Chondrocyte (in vitro differentiated cells): ENCODE measurements at regions not wholly inside any gene's neighbourhood (a gene's known extent, or its start where the extent isn't known, plus 50 kb on each side); places are given as distances from the start of the nearest gene placed in this dataset.
A peak's percentile ranks its signal among the peaks of the same experiment; 100 is the strongest.

Source experiments
- DNase-seq: peaks from one replicate; pipeline ENCODE4 v3.0.0; 2021; ENCODE audit warnings: mixed read lengths, low spot score
- H3K27ac Mint-ChIP-seq: one replicate; pipeline ENCODE4 v1.8.0; 2021; ENCODE audit warnings: mild to moderate bottlenecking, moderate library complexity, mixed read lengths; ENCODE audit not compliant: unreplicated experiment
- H3K27me3 Mint-ChIP-seq: 2 replicates; pipeline ENCODE4 v1.8.0; 2021; ENCODE audit warnings: low read depth, mixed read lengths
- H3K36me3 Mint-ChIP-seq: 2 replicates; pipeline ENCODE4 v1.8.0; 2021; ENCODE audit warnings: low read depth, mixed read lengths
- H3K4me1 Mint-ChIP-seq: 2 replicates; pipeline ENCODE4 v1.8.0; 2021; ENCODE audit warnings: low read depth, mild to moderate bottlenecking, mixed read lengths
- H3K4me3 Mint-ChIP-seq: one replicate; pipeline ENCODE4 v1.8.0; 2021; ENCODE audit warnings: mild to moderate bottlenecking, moderate library complexity, mixed read lengths; ENCODE audit not compliant: unreplicated experiment
- H3K9me3 Mint-ChIP-seq: 2 replicates; pipeline ENCODE4 v1.8.0; 2021; ENCODE audit warnings: low read depth, mixed read lengths
- TF ChIP-seq, protein P1 (sequence below): fragments of 200-600 bp; sonication (generic); IDR thresholded peaks from 2 replicates; pipeline ENCODE4 v1.5.0; 2021; ENCODE audit warnings: antibody characterized with exemption, mild to moderate bottlenecking, moderate library complexity

- Mint-ChIP-seq H3K36me3 (no peaks in the 10 kb centered on the region), H3K9me3 (peaks cover 17% of the 10 kb centered on the region), H3K27ac (no peak overlapping the region), H3K4me3 (no peak overlapping the region), H3K4me1 (peaks cover 6% of the 10 kb centered on the region), H3K27me3 (peaks cover 1% of the 10 kb centered on the region)
- TF ChIP-seq, protein P1, sequence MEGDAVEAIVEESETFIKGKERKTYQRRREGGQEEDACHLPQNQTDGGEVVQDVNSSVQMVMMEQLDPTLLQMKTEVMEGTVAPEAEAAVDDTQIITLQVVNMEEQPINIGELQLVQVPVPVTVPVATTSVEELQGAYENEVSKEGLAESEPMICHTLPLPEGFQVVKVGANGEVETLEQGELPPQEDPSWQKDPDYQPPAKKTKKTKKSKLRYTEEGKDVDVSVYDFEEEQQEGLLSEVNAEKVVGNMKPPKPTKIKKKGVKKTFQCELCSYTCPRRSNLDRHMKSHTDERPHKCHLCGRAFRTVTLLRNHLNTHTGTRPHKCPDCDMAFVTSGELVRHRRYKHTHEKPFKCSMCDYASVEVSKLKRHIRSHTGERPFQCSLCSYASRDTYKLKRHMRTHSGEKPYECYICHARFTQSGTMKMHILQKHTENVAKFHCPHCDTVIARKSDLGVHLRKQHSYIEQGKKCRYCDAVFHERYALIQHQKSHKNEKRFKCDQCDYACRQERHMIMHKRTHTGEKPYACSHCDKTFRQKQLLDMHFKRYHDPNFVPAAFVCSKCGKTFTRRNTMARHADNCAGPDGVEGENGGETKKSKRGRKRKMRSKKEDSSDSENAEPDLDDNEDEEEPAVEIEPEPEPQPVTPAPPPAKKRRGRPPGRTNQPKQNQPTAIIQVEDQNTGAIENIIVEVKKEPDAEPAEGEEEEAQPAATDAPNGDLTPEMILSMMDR = no peak
- DNase-seq = no peak
Observed at GRCh38 chrX:78603908-78604307, 55.2 kb downstream of the RTL3 start.

GRCh38 chrX:78595901-78596502 is 63.1 kb downstream of the RTL3 start:
- Mint-ChIP-seq H3K27ac (no peak overlapping the region), H3K27me3 (no peaks in the 10 kb centered on the region), H3K36me3 (peaks cover 2% of the 10 kb centered on the region), H3K9me3 (peaks cover 15% of the 10 kb centered on the region), H3K4me3 (no peak overlapping the region), H3K4me1 (no peaks in the 10 kb centered on the region)
- no peak for DNase-seq
- TF ChIP-seq, protein P1 = peak; percentile 72

DNA sequence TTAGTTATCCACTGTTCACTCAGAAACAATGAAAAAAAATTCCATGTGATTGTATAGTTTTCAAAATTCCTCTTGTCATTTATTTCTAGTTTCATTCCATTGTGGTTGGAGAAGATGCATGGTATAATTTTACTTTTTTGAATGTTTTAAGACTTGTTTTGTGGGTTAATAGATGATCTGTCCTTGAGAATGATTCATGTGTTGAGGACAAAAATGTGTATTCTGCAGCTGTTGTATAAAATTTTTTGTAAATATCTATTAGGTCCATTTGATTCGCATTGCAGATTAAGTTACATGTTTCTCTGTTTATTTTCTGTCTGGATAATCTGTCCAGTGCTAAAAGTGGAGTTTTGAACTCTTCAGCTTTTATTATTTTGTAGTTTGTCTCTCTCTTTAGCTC is 65.4 kb downstream of the RTL3 start:
- no peak for DNase-seq
- no peaks in the 10 kb centered on the region for H3K27me3 Mint-ChIP-seq

GRCh38 chrX:78592030-78592429 is 67.1 kb downstream of the RTL3 start:
- H3K36me3 Mint-ChIP-seq = peaks cover 2% of the 10 kb centered on the region
- no peak overlapping the region for H3K27ac Mint-ChIP-seq
- H3K4me1 Mint-ChIP-seq = no peaks in the 10 kb centered on the region
- no peak overlapping the region for H3K4me3 Mint-ChIP-seq
- peaks cover 2% of the 10 kb centered on the region for H3K27me3 Mint-ChIP-seq
- H3K9me3 Mint-ChIP-seq = peaks cover 15% of the 10 kb centered on the region
- DNase-seq = no peak
- TF ChIP-seq, protein P1 = no peak

More for the DNA sequence above, 65.4 kb downstream of the RTL3 start:
- Mint-ChIP-seq H3K9me3 (peaks cover 12% of the 10 kb centered on the region), H3K36me3 (peaks cover 2% of the 10 kb centered on the region), H3K4me1 (no peaks in the 10 kb centered on the region), H3K27ac (no peak overlapping the region), H3K4me3 (no peak overlapping the region)
- TF ChIP-seq, protein P1 = no peak

GRCh38 chrX:78574306-78574705 is 84.8 kb downstream of the RTL3 start:
- no peak overlapping the region for H3K4me3 Mint-ChIP-seq
- no peaks in the 10 kb centered on the region for H3K4me1 Mint-ChIP-seq
- no peak for DNase-seq
- H3K36me3 Mint-ChIP-seq = no peaks in the 10 kb centered on the region
- TF ChIP-seq, protein P1 = no peak
- H3K9me3 Mint-ChIP-seq = no peaks in the 10 kb centered on the region
- no peak overlapping the region for H3K27ac Mint-ChIP-seq
- H3K27me3 Mint-ChIP-seq = peaks cover 5% of the 10 kb centered on the region
